Panc1 (cell line): ENCODE measurements at regions not wholly inside any gene's neighbourhood (a gene's known extent, or its start where the extent isn't known, plus 50 kb on each side); places are given as distances from the start of the nearest gene placed in this dataset.

Experiments
- CTCF ChIP-seq: fragments of 450-650 bp; IDR thresholded peaks from 2 replicates; pipeline ENCODE4 v1.5.1; 2017; ENCODE audit warnings: mild to moderate bottlenecking
- POLR2AphosphoS5 ChIP-seq: IDR thresholded peaks from 2 replicates; pipeline ENCODE4 v1.6.1; 2012; ENCODE audit warnings: mild to moderate bottlenecking, low read depth, low read length, moderate library complexity

- TF ChIP-seq POLR2AphosphoS5 (no peak), CTCF (no peak)
Observed at GRCh38 chr13:70235565-70235964, 127.3 kb upstream of the KLHL1 start.
